T-helper 17 cell (primary cell): ENCODE measurements at regions not wholly inside any gene's neighbourhood (a gene's known extent, or its start where the extent isn't known, plus 50 kb on each side); places are given as distances from the start of the nearest gene placed in this dataset.

Experiments used
- ATAC-seq: fragments of 150-1000 bp; cut with Tn5 transposase; 2 replicates; pipeline ENCODE4 v1.10.0; 2021; ENCODE audit warnings: mild to moderate bottlenecking, moderate library complexity
- DNase-seq, 3 donors: peaks; one replicate each; pipeline versions ENCODE4 v3.0.0 to v3.0.0-alpha.2; 2020 to 2021
- H3K9me3 ChIP-seq: one replicate; pipeline ENCODE4 v1.7.0; 2013; ENCODE audit warnings: low read length, mild to moderate bottlenecking; ENCODE audit not compliant: control insufficient read depth, poor library complexity, severe bottlenecking
- H3K27ac Mint-ChIP-seq: one replicate; pipeline ENCODE4 v1.8.0; 2022; ENCODE audit warnings: mild to moderate bottlenecking, moderate library complexity, mixed read lengths
- H3K27me3 Mint-ChIP-seq: one replicate; pipeline ENCODE4 v1.8.0; 2022; ENCODE audit warnings: mixed read lengths
- H3K36me3 Mint-ChIP-seq: one replicate; pipeline ENCODE4 v1.8.0; 2022; ENCODE audit warnings: low read depth, mixed read lengths
- H3K4me1 Mint-ChIP-seq: one replicate; pipeline ENCODE4 v1.8.0; 2022; ENCODE audit warnings: mild to moderate bottlenecking, mixed read lengths
- H3K4me3 Mint-ChIP-seq: one replicate; pipeline ENCODE4 v1.8.0; 2022; ENCODE audit warnings: mild to moderate bottlenecking, moderate library complexity, mixed read lengths

DNA sequence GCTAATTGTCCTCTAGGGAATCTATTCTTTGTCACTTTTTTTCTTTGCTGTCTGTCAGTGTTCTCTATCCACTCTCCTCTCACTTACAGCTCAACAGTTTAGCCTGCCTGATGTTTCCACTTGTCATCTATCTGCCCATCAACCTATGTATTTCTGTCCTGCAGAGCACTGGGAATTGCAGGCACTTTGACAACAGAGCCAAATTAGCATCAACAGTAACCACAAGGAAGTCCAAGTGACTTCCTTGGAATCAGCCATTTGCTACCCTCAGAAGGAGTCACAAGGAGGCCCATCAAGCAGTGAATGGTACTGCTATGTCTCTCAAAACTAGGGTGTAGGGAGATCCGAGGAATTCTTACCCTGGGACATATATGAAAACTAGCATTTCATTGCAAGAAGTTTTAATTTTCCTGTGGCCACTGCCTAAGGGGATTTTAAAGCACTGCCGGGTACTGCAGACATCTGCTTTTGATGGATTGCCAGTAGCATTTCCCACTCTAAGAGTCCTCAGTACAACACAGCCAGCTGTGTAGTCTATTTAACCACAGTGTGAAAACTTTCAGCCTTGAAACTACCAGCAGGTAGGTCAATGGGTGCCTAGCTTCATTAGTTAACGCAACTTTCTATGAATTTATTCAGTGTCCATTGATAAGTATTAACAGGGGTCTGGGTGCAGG, 898.8 kb downstream of the NTRK3 start:
- H3K9me3 ChIP-seq = no peaks in the 10 kb centered on the region
- no peak overlapping the region for H3K4me3 Mint-ChIP-seq
- no peak for ATAC-seq
- no peak for DNase-seq
- no peak overlapping the region for H3K27ac Mint-ChIP-seq
- no peaks in the 10 kb centered on the region for H3K4me1 Mint-ChIP-seq
- no peaks in the 10 kb centered on the region for H3K36me3 Mint-ChIP-seq
- H3K27me3 Mint-ChIP-seq = peaks cover under 1% of the 10 kb centered on the region

GRCh38 chr15:87355946-87356345, 900.6 kb downstream of the NTRK3 start:
- ATAC-seq (no peak), DNase-seq (no peak)
- Mint-ChIP-seq H3K4me1 (no peaks in the 10 kb centered on the region), H3K36me3 (no peaks in the 10 kb centered on the region), H3K27me3 (peaks cover 4% of the 10 kb centered on the region), H3K4me3 (no peak overlapping the region), H3K27ac (no peak overlapping the region)
- H3K9me3 ChIP-seq = no peaks in the 10 kb centered on the region

DNA sequence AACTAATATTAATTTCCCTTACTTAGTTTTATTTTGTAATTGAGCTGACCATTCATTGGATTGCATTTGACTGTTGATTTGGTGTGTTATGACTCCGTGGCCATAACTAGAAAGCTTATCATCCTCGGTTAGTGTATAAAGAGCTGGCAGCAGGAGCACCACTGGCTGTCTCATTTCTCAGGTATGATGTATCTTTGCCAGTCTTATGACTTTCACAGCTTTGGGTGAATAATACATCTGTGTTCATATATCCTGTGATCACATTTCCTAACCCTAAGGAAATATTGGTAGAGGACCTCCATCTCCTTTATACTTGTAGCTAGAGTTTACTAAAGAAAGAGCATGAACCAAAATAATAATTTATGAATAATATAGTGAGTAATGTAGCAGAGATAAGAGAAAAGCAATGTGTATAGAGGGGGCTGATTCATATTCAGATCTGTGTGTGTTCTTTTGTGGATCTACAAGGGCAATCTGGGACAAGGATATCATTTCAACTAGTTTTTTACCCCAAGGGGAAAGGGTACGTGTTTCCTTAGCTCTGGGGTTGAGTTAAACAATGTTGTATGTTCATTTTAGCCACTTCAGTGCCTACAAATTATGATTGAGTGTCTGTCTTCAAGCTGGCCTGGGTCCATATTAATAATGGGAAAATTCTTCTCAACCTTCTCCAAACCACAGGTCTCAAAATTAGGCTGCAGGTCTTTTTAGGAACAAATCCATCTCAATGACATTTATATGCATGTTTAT, 901.7 kb downstream of the NTRK3 start:
- Mint-ChIP-seq H3K4me1 (no peaks in the 10 kb centered on the region), H3K4me3 (no peak overlapping the region), H3K36me3 (no peaks in the 10 kb centered on the region), H3K27me3 (peaks cover 4% of the 10 kb centered on the region), H3K27ac (no peak overlapping the region)
- DNase-seq (no peak), ATAC-seq (no peak)
- peaks cover 1% of the 10 kb centered on the region for H3K9me3 ChIP-seq

- DNase-seq (no peak), ATAC-seq (no peak)
- no peaks in the 10 kb centered on the region for H3K4me1 Mint-ChIP-seq
- H3K36me3 Mint-ChIP-seq = no peaks in the 10 kb centered on the region
- peaks cover 12% of the 10 kb centered on the region for H3K27me3 Mint-ChIP-seq
- peaks cover 6% of the 10 kb centered on the region for H3K9me3 ChIP-seq
- H3K27ac Mint-ChIP-seq = no peak overlapping the region
- H3K4me3 Mint-ChIP-seq = no peak overlapping the region
Measured at GRCh38 chr15:87349181-87349580, 907.4 kb downstream of the NTRK3 start.

GRCh38 chr15:87348746-87349145, 907.8 kb downstream of the NTRK3 start:
- Mint-ChIP-seq H3K27me3 (peaks cover 12% of the 10 kb centered on the region), H3K4me1 (no peaks in the 10 kb centered on the region), H3K36me3 (no peaks in the 10 kb centered on the region), H3K4me3 (no peak overlapping the region), H3K27ac (no peak overlapping the region)
- no peak for ATAC-seq
- H3K9me3 ChIP-seq = peaks cover 6% of the 10 kb centered on the region
- no peak for DNase-seq

DNA sequence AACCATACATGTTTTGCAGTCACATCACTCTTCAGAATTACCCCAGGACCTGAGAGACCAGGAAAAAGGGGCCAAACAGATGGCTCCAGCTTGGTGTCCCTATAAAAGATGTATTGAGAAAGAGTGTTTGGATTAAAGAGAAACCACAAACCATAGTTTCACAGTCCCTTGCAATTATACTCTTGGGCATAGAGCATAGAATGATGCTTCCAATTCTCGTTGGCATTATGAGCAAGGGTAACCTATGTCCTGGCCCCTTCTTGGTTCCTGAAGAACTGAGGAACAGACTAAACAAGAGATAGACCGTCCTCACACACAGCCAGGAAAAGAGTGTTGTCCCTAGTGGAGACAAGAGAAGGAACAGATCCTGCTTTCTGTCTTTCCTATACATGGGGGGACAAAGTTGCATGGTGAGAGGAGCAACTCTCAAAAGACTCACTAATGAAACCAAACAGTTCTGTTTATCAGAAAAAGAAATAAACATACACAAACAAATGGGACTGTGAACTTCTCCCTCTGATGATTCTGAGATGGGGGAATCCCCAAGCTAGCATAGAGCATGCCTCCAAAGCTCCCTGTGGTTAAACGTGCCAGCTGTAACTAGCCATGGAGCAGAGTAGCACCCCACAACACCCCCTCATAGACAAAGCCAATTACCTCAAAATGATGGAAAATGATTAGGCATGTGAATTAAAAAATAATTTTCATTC, 908.6 kb downstream of the NTRK3 start:
- ATAC-seq (no peak), DNase-seq (no peak)
- Mint-ChIP-seq H3K27me3 (peaks cover 12% of the 10 kb centered on the region), H3K27ac (no peak overlapping the region), H3K4me1 (no peaks in the 10 kb centered on the region), H3K4me3 (no peak overlapping the region), H3K36me3 (no peaks in the 10 kb centered on the region)
- peaks cover 6% of the 10 kb centered on the region for H3K9me3 ChIP-seq

DNA sequence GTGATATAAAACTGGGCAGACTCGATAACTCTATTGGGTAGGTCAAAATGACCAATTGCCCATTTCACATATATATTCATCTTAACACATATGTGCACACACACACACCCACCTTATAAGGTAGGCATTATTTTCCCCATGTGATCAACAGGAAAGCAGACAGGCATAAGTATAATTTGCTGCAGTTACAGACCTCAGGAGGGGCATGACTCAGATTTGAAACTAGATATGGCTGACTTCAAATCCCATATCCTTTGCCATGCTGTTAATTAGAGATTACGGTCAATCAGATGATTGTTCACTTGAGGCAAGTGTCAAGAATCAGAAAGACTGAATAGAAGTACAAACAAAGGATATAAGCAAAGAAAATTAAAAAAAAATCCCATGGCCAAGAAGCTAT, 910.6 kb downstream of the NTRK3 start:
- H3K27me3 Mint-ChIP-seq = peaks cover 8% of the 10 kb centered on the region
- ATAC-seq = no peak
- H3K4me1 Mint-ChIP-seq = no peaks in the 10 kb centered on the region

DNA sequence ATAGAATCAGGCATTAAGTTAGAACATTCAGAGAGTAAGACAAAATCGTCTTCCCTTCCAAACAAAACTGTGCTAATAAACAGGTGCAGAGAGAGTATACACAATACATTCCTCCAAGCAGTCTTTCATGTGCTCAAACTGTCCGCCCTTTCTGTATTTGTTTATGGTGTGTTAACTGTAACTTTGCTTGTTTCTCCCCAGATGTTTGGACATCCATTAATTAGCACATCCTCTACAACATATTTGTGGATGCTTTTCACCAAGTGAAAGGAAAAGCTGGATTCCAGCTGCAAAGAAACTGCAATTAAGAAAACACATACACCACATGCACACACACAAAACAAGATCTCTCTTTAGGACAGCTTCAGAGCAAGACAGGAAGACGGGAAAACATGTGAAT, 912.6 kb downstream of the NTRK3 start:
- DNase-seq (no peak), ATAC-seq (no peak)
- Mint-ChIP-seq H3K4me1 (no peaks in the 10 kb centered on the region), H3K27ac (no peak overlapping the region), H3K27me3 (peaks cover 8% of the 10 kb centered on the region), H3K36me3 (no peaks in the 10 kb centered on the region), H3K4me3 (no peak overlapping the region)
- peaks cover 3% of the 10 kb centered on the region for H3K9me3 ChIP-seq

More for the DNA sequence above, 910.6 kb downstream of the NTRK3 start:
- DNase-seq = no peak
- H3K9me3 ChIP-seq = peaks cover 6% of the 10 kb centered on the region
- Mint-ChIP-seq H3K4me3 (no peak overlapping the region), H3K27ac (no peak overlapping the region), H3K36me3 (no peaks in the 10 kb centered on the region)

GRCh38 chr15:87340370-87340769, 916.2 kb downstream of the NTRK3 start:
- no peak for DNase-seq

DNA sequence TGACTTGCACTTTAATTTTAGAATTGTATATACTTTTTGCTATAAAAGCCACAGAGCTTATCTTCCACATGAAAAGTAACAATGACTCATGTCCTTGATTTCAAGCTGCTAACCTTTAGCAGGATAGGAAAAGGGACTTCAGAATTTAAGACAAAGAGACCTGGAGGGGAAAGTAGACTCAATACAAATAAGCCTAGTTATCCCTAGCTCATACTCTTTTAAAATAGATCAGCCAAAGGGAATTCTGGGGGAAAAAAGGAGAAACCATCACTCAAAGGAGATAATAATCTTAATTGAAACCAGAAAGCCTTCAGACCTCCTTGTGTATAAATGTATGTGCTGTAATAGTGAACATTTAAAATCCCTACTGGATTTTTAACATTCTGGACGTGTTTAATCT, 930.3 kb downstream of the NTRK3 start:
- Mint-ChIP-seq H3K36me3 (no peaks in the 10 kb centered on the region), H3K27me3 (no peaks in the 10 kb centered on the region), H3K4me3 (no peak overlapping the region), H3K4me1 (no peaks in the 10 kb centered on the region), H3K27ac (no peak overlapping the region)
- DNase-seq (no peak), ATAC-seq (no peak)
- no peaks in the 10 kb centered on the region for H3K9me3 ChIP-seq

More at GRCh38 chr15:87340370-87340769, 916.2 kb downstream of the NTRK3 start:
- H3K9me3 ChIP-seq = no peaks in the 10 kb centered on the region
- no peaks in the 10 kb centered on the region for H3K4me1 Mint-ChIP-seq
- ATAC-seq = no peak
- no peak overlapping the region for H3K27ac Mint-ChIP-seq
- no peak overlapping the region for H3K4me3 Mint-ChIP-seq
- no peaks in the 10 kb centered on the region for H3K36me3 Mint-ChIP-seq
- no peaks in the 10 kb centered on the region for H3K27me3 Mint-ChIP-seq

DNA sequence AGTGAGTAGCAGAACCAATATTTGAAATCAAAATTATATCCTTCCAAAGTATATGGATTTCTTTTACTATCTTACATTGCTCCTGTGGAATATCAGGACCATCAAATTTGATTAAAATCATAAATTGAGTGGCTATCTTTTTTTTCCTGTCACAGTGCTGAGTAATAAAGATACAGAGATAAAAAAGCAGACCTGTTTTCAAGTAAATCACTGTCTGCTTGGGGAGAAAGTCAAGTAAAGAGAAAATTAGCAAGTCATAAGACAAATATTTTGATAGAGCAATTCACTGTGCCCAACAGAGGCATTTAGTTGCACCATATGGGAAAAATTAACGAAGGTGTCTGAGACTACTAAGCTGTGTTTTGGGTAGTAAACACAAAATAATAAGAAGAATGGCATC, 933.7 kb downstream of the NTRK3 start:
- Mint-ChIP-seq H3K27me3 (no peaks in the 10 kb centered on the region), H3K4me3 (no peak overlapping the region), H3K36me3 (no peaks in the 10 kb centered on the region)

DNA sequence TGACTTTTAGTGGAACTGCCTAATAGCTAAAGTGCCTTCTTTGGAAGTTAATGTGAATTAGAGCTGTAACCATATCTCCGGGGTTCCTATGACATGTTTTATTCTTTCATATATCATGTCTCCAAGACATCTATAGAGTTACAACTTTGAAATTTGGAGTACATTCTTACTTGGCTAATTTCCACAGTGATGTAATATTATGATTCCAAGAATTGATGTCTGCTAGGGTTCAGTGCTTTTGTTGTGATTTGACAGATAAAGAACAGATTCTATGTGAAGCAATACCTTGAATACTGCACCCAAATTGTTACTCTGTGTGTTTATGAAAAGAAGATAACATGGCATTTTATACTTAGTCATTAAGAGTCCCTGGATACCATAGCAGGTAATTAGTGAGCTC, 934.3 kb downstream of the NTRK3 start:
- Mint-ChIP-seq H3K27ac (no peak overlapping the region), H3K36me3 (no peaks in the 10 kb centered on the region), H3K4me1 (no peaks in the 10 kb centered on the region), H3K27me3 (no peaks in the 10 kb centered on the region), H3K4me3 (no peak overlapping the region)
- H3K9me3 ChIP-seq = no peaks in the 10 kb centered on the region
- no peak for DNase-seq
- no peak for ATAC-seq

More for the DNA sequence above, 933.7 kb downstream of the NTRK3 start:
- DNase-seq = no peak
- H3K27ac Mint-ChIP-seq = no peak overlapping the region
- H3K9me3 ChIP-seq = no peaks in the 10 kb centered on the region
- H3K4me1 Mint-ChIP-seq = no peaks in the 10 kb centered on the region
- no peak for ATAC-seq

DNA sequence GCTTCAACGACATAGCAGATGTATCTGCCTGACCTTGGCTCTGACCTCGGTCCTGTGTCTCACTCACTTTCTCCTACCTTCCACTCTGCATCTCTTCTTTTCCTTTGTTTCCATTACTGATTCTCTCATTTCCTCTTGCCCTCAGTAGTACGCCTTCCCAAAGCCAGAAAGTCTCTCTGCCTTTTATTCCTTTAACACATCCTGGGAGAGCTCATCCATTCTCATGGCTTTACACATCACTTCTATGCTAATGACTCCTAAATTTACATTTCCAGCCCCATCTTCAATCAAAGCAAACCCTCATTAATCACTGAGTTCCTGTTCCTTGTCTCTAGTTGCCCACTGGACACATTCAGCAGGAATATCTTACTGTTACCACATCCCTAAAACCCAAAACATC, 938.6 kb downstream of the NTRK3 start:
- no peak overlapping the region for H3K27ac Mint-ChIP-seq
- DNase-seq (no peak), ATAC-seq (no peak)
- no peaks in the 10 kb centered on the region for H3K36me3 Mint-ChIP-seq
- H3K4me1 Mint-ChIP-seq = no peaks in the 10 kb centered on the region
- no peaks in the 10 kb centered on the region for H3K27me3 Mint-ChIP-seq
- no peak overlapping the region for H3K4me3 Mint-ChIP-seq
- no peaks in the 10 kb centered on the region for H3K9me3 ChIP-seq
